ENCODE measurements at regions not wholly inside any gene's neighbourhood (a gene's known extent, or its start where the extent isn't known, plus 50 kb on each side); places are given as distances from the start of the nearest gene placed in this dataset.

GRCh38 chr18:11215216-11215615 lies 65.8 kb upstream of the PIEZO2 start:
- no peak overlapping the region for H3K4me3 ChIP-seq (ENCODE audit: low read length)
- no peak for TF ChIP-seq CTCF (conservative IDR thresholded peaks at IDR 0.05; ENCODE audit: low read depth, low read length)
- DNase-seq (ENCODE audit: low read depth): no peak

GRCh38 chr18:11204020-11204419 lies 54.7 kb upstream of the PIEZO2 start:
- no peak for TF ChIP-seq CTCF (conservative IDR thresholded peaks at IDR 0.05; ENCODE audit: low read depth, low read length)
- DNase-seq (ENCODE audit: low read depth): no peak
- no peak overlapping the region for H3K4me3 ChIP-seq (ENCODE audit: low read length)

- no peak for DNase-seq (ENCODE audit: low read depth)
Observed at GRCh38 chr18:11199477-11199876, 50.1 kb upstream of the PIEZO2 start.

More at GRCh38 chr18:11199477-11199876, 50.1 kb upstream of the PIEZO2 start:
- H3K4me3 ChIP-seq (ENCODE audit: low read length): no peak overlapping the region
- no peak for TF ChIP-seq CTCF (conservative IDR thresholded peaks at IDR 0.05; ENCODE audit: low read depth, low read length)

Measured in retinal pigment epithelial cell (primary cell).